Endothelial cell of umbilical vein (primary cell): ENCODE measurements at regions not wholly inside any gene's neighbourhood (a gene's known extent, or its start where the extent isn't known, plus 50 kb on each side); places are given as distances from the start of the nearest gene placed in this dataset.

ENCODE experiments used
- BruUV-seq: library from RNA; stranded (reverse); fragments of 400-500 nt; replicated peaks from 2 replicates; lab custom pipeline; 2021; lab: Mats Ljungman, UMichigan
- CTCF ChIA-PET: fragments of 300-600, 350-600 bp; sonication (Branson Sonifier 250); formaldehyde crosslinking; loops from one replicate; lab custom pipeline; 2021; ENCODE audit warnings: antibody characterized with exemption, inconsistent platforms; lab: Charles Lee
- POLR2A ChIA-PET: fragments of 300-600, 350-600 bp; sonication (Branson Sonifier 250); formaldehyde crosslinking; loops from one replicate; lab custom pipeline; 2021; ENCODE audit warnings: antibody characterized with exemption, inconsistent platforms; lab: Charles Lee
- DNase-seq: peaks from one replicate; pipeline ENCODE4 v3.0.0-alpha.2; 2011; ENCODE audit warnings: low read depth, low spot score
- FAIRE-seq: peaks from 2 replicates; lab custom pipeline; 2011; peaks lifted over from hg19 to GRCh38; lab: Jason Lieb, UNC
- H2AFZ ChIP-seq: 2 replicates; pipeline ENCODE4 v1.6.0; 2012; ENCODE audit warnings: low read depth, low read length, control low read depth, inconsistent platforms
- H3K27ac ChIP-seq: 2 replicates; pipeline ENCODE4 v1.5.1; 2011; ENCODE audit warnings: low read depth, mild to moderate bottlenecking, control low read depth, low read length, moderate library complexity; ENCODE audit not compliant: insufficient read depth
- H3K27me3 ChIP-seq, 2 experiments: 2 replicates each; pipeline versions ENCODE4 v1.6.0 to v1.6.1; 2011; ENCODE audit warnings: low read length in 2 of 2, mixed read lengths in 1 of 2; ENCODE audit not compliant: control insufficient read depth in 2 of 2, insufficient read depth in 2 of 2
- H3K36me3 ChIP-seq, 2 experiments: 2 replicates in 1 of 2; 3 replicates in 1 of 2; pipeline ENCODE4 v1.5.1; 2011; ENCODE audit warnings: low read length in 2 of 2, mild to moderate bottlenecking in 1 of 2, moderate library complexity in 1 of 2; ENCODE audit not compliant: control insufficient read depth in 2 of 2, insufficient read depth in 2 of 2; ENCODE audit errors: extremely low read depth in 1 of 2
- H3K4me1 ChIP-seq: 3 replicates; pipeline ENCODE4 v1.5.1; 2011; ENCODE audit warnings: mild to moderate bottlenecking, low read length; ENCODE audit not compliant: control insufficient read depth, insufficient read depth; ENCODE audit errors: extremely low read depth
- H3K4me2 ChIP-seq: 2 replicates; pipeline ENCODE4 v1.6.1; 2011; ENCODE audit warnings: low read length, control low read depth, mixed read lengths; ENCODE audit not compliant: insufficient read depth
- H3K4me3 ChIP-seq, 3 experiments: fragments of 200-600 bp in 1 of 3; sonication (generic), shearing (Covaris generic) in 1 of 3; replicated peaks in 1 of 3; 2 replicates each; pipeline ENCODE4 v1.5.1; 2011 to 2016; ENCODE audit warnings: control low read depth in 3 of 3, low read length in 3 of 3, mild to moderate bottlenecking in 2 of 3, inconsistent platforms in 1 of 3, low read depth in 1 of 3, moderate library complexity in 1 of 3; ENCODE audit not compliant: insufficient read depth in 1 of 3
- H3K79me2 ChIP-seq: 2 replicates; pipeline ENCODE4 v1.6.0; 2012; ENCODE audit warnings: low read length, inconsistent platforms; ENCODE audit not compliant: control insufficient read depth, insufficient read depth
- H3K9ac ChIP-seq: replicated peaks from 2 replicates; pipeline ENCODE3; 2011; ENCODE audit warnings: low read length, control low read depth; ENCODE audit not compliant: insufficient read depth; ENCODE audit errors: extremely low read depth
- H3K9me1 ChIP-seq: replicated peaks from 3 replicates; pipeline ENCODE4 v1.6.0; 2011; ENCODE audit warnings: mild to moderate bottlenecking, low read length; ENCODE audit not compliant: control insufficient read depth, insufficient read depth; ENCODE audit errors: extremely low read depth
- H3K9me3 ChIP-seq: replicated peaks from 2 replicates; pipeline ENCODE4 v1.5.1; 2012; ENCODE audit warnings: low read length, inconsistent platforms; ENCODE audit not compliant: control insufficient read depth, insufficient read depth
- H4K20me1 ChIP-seq: replicated peaks from 2 replicates; pipeline ENCODE3; 2011; ENCODE audit warnings: mild to moderate bottlenecking, low read length; ENCODE audit not compliant: control insufficient read depth, insufficient read depth; ENCODE audit errors: extremely low read depth
- CTCF ChIP-seq, 2 donors: IDR thresholded peaks; 1 replicate in 1 of 2; 2 replicates in 1 of 2; pipeline ENCODE4 v1.5.1; 2011; ENCODE audit warnings: low read length in 2 of 2, mild to moderate bottlenecking in 2 of 2, moderate library complexity in 2 of 2, control low read depth in 1 of 2, inconsistent platforms in 1 of 2, low read depth in 1 of 2; ENCODE audit not compliant: insufficient read depth in 1 of 2; ENCODE audit errors: extremely low read depth in 1 of 2
- EZH2 ChIP-seq: IDR thresholded peaks from 2 replicates; pipeline ENCODE4 v1.6.1; 2012; ENCODE audit warnings: borderline replicate concordance, low read depth, mild to moderate bottlenecking, moderate library complexity, low read length, inconsistent platforms; ENCODE audit not compliant: severe bottlenecking
- FOS ChIP-seq: IDR thresholded peaks from 2 replicates; pipeline ENCODE4 v1.6.1; 2011; ENCODE audit warnings: mild to moderate bottlenecking, low read length, moderate library complexity, borderline replicate concordance; ENCODE audit not compliant: insufficient read depth
- GATA2 ChIP-seq: IDR thresholded peaks from 2 replicates; pipeline ENCODE4 v1.7.0; 2011; ENCODE audit warnings: low read depth, mild to moderate bottlenecking, moderate library complexity, mixed read lengths, low read length; ENCODE audit not compliant: insufficient read length, insufficient read depth
- JUN ChIP-seq: IDR thresholded peaks from 2 replicates; pipeline ENCODE4 v1.6.1; 2011; ENCODE audit warnings: borderline replicate concordance, low read depth; ENCODE audit not compliant: insufficient read length, insufficient read depth
- MAX ChIP-seq: IDR thresholded peaks from 2 replicates; pipeline ENCODE4 v1.6.1; 2011; ENCODE audit not compliant: insufficient read depth, insufficient read length
- MYC ChIP-seq: IDR thresholded peaks from one replicate; pipeline ENCODE4 v1.6.1; 2011; ENCODE audit warnings: mild to moderate bottlenecking, low read depth, low read length
- POLR2A ChIP-seq: IDR thresholded peaks from 2 replicates; pipeline ENCODE4 v1.6.1; 2012; ENCODE audit warnings: low read depth, mild to moderate bottlenecking, control low read depth, low read length
- POLR2AphosphoS5 ChIP-seq: IDR thresholded peaks from 2 replicates; pipeline ENCODE4 v1.6.1; 2012; ENCODE audit warnings: low read depth, mild to moderate bottlenecking, control low read depth, low read length, moderate library complexity; ENCODE audit not compliant: insufficient read depth
- dilution Hi-C: fragments of 300-500 bp; cut with MboI; formaldehyde crosslinking; loops from one replicate; pipeline ENCODE4 v1.15.0; 2019; ENCODE audit warnings: low sequenced_read_pairs; ENCODE audit not compliant: extremely low pct_ligation_motif_present
- intact Hi-C: fragments of 100-400 bp; cut with micrococcal nuclease; formaldehyde crosslinking; loops from one replicate; pipeline ENCODE4 v1.10.0; 2022

GRCh38 chr15:91535856-91536500 is 317.5 kb upstream of the SLCO3A1 start:
- H3K9me1 ChIP-seq, result no peaks in the 10 kb centered on the region
- no TSS peak for BruUV-seq
- H3K4me1 ChIP-seq, result no peaks in the 10 kb centered on the region
- H3K9me3 ChIP-seq, result no peaks in the 10 kb centered on the region
- H3K27ac ChIP-seq, result no peak overlapping the region
- no peak overlapping the region for H3K4me3 ChIP-seq
- intact Hi-C loops (no loop called here), dilution Hi-C loops (no loop called here)
- FAIRE-seq (no peak), DNase-seq (no peak)
- H3K9ac ChIP-seq, result no peak overlapping the region
- H3K36me3 ChIP-seq, result no peaks in the 10 kb centered on the region
- TF ChIP-seq POLR2A, result no peak
- TF ChIP-seq MYC, result no peak
- TF ChIP-seq GATA2, result no peak
- no peak for TF ChIP-seq JUN
- no peak for TF ChIP-seq FOS
- no peak for TF ChIP-seq MAX
- TF ChIP-seq EZH2, result no peak
- TF ChIP-seq CTCF (IDR thresholded peaks at IDR 0.05; ENCODE audit: extremely low read depth in 1 of 2, insufficient read depth in 1 of 2, low read depth in 1 of 2, low read length in 2 of 2), result no peak
- no peak for TF ChIP-seq POLR2AphosphoS5
- no peak overlapping the region for H3K4me2 ChIP-seq
- ChIA-PET POLR2A (no interaction called here), CTCF (no interaction called here)
- H3K27me3 ChIP-seq, result no peaks in the 10 kb centered on the region
- no peaks in the 10 kb centered on the region for H4K20me1 ChIP-seq
- H3K79me2 ChIP-seq, result no peaks in the 10 kb centered on the region
- H2AFZ ChIP-seq, result no peak overlapping the region
